DND-41 (cell line): ENCODE measurements at regions not wholly inside any gene's neighbourhood (a gene's known extent, or its start where the extent isn't known, plus 50 kb on each side); places are given as distances from the start of the nearest gene placed in this dataset.

Experiments
- ATAC-seq: fragments of 200-7000 bp; cut with Tn5 transposase; 3 replicates; pipeline ENCODE4 v1.9.1; 2021; ENCODE audit warnings: low read depth; ENCODE audit not compliant: insufficient read depth
- DNase-seq: peaks from one replicate; pipeline ENCODE4 v3.0.0-alpha.2; 2020
- H2AFZ ChIP-seq: 2 replicates; pipeline ENCODE4 v1.6.0; 2012; ENCODE audit warnings: low read depth, low read length
- H3K27ac ChIP-seq: 2 replicates; pipeline ENCODE4 v1.5.1; 2012; ENCODE audit warnings: low read length, inconsistent platforms
- H3K27me3 ChIP-seq: fragments of 200-600 bp; sonication (generic); 2 replicates; pipeline ENCODE4 v1.6.0; 2012; ENCODE audit warnings: low read length, mild to moderate bottlenecking, inconsistent platforms; ENCODE audit not compliant: insufficient read depth, poor library complexity
- H3K36me3 ChIP-seq: 2 replicates; pipeline ENCODE4 v1.5.1; 2012; ENCODE audit warnings: low read length, inconsistent platforms; ENCODE audit not compliant: insufficient read depth
- H3K4me1 ChIP-seq: 2 replicates; pipeline ENCODE4 v1.5.1; 2012; ENCODE audit warnings: mild to moderate bottlenecking, low read length; ENCODE audit not compliant: insufficient read depth
- H3K4me2 ChIP-seq: 2 replicates; pipeline ENCODE4 v1.6.0; 2012; ENCODE audit warnings: mild to moderate bottlenecking, moderate library complexity, low read length, inconsistent platforms; ENCODE audit not compliant: insufficient read depth
- H3K4me3 ChIP-seq, 2 experiments: fragments of 200-600 bp in 1 of 2; shearing (Covaris generic) in 1 of 2; 2 replicates each; pipeline ENCODE4 v1.5.1; 2012 to 2016; ENCODE audit warnings: inconsistent platforms in 2 of 2, low read length in 2 of 2, mild to moderate bottlenecking in 2 of 2, low read depth in 1 of 2, moderate library complexity in 1 of 2
- H3K79me2 ChIP-seq: 2 replicates; pipeline ENCODE4 v1.6.0; 2012; ENCODE audit warnings: low read length, inconsistent platforms; ENCODE audit not compliant: insufficient read depth
- H3K9ac ChIP-seq: 2 replicates; pipeline ENCODE4 v1.6.0; 2012; ENCODE audit warnings: low read depth, mild to moderate bottlenecking, inconsistent platforms, low read length, moderate library complexity
- H3K9me3 ChIP-seq: 2 replicates; pipeline ENCODE4 v1.5.1; 2012; ENCODE audit warnings: low read length, moderate library complexity, mild to moderate bottlenecking, inconsistent platforms; ENCODE audit not compliant: insufficient read depth, severe bottlenecking
- H4K20me1 ChIP-seq: 2 replicates; pipeline ENCODE4 v1.6.0; 2012; ENCODE audit warnings: low read length; ENCODE audit not compliant: insufficient read depth
- CTCF ChIP-seq: IDR thresholded peaks from 2 replicates; pipeline ENCODE4 v1.5.1; 2012; ENCODE audit warnings: borderline replicate concordance, low read length, moderate library complexity, mild to moderate bottlenecking; ENCODE audit not compliant: poor library complexity, severe bottlenecking; ENCODE audit errors: extremely low read depth
- EZH2 ChIP-seq: IDR thresholded peaks from 3 replicates; pipeline ENCODE4 v1.6.1; 2012; ENCODE audit warnings: borderline replicate concordance, low read depth, mild to moderate bottlenecking, moderate library complexity, low read length, inconsistent platforms; ENCODE audit not compliant: severe bottlenecking

GRCh38 chr13:86840250-86841191 is 830.6 kb upstream of the SLITRK5 start:
- H2AFZ ChIP-seq = no peak overlapping the region
- ATAC-seq (no peak), DNase-seq (no peak)
- no peak overlapping the region for H3K4me3 ChIP-seq
- H3K9ac ChIP-seq = no peak overlapping the region
- H3K27me3 ChIP-seq = no peaks in the 10 kb centered on the region
- no peaks in the 10 kb centered on the region for H4K20me1 ChIP-seq
- TF ChIP-seq CTCF (no peak), EZH2 (no peak)
- H3K9me3 ChIP-seq = peaks cover 9% of the 10 kb centered on the region
- no peaks in the 10 kb centered on the region for H3K4me1 ChIP-seq
- H3K4me2 ChIP-seq = no peak overlapping the region
- no peaks in the 10 kb centered on the region for H3K79me2 ChIP-seq
- H3K36me3 ChIP-seq = no peaks in the 10 kb centered on the region
- H3K27ac ChIP-seq = no peak overlapping the region

- Histone ChIP-seq H4K20me1 (no peaks in the 10 kb centered on the region), H3K36me3 (no peaks in the 10 kb centered on the region), H3K27me3 (no peaks in the 10 kb centered on the region), H2AFZ (no peak overlapping the region), H3K4me2 (no peak overlapping the region), H3K27ac (no peak overlapping the region), H3K9ac (no peak overlapping the region), H3K4me1 (no peaks in the 10 kb centered on the region), H3K4me3 (no peak overlapping the region), H3K79me2 (no peaks in the 10 kb centered on the region), H3K9me3 (peaks cover 4% of the 10 kb centered on the region)
- DNase-seq (no peak), ATAC-seq (no peak)
- TF ChIP-seq EZH2 (no peak), CTCF (no peak)
Measured at GRCh38 chr13:86841264-86841663, 829.9 kb upstream of the SLITRK5 start.

GRCh38 chr13:86846501-86846900 is 824.7 kb upstream of the SLITRK5 start:
- H3K9ac ChIP-seq = no peak overlapping the region
- DNase-seq (no peak), ATAC-seq (no peak)
- H3K4me3 ChIP-seq = no peak overlapping the region
- H3K27ac ChIP-seq = no peak overlapping the region
- H2AFZ ChIP-seq = no peak overlapping the region
- no peaks in the 10 kb centered on the region for H3K4me1 ChIP-seq
- no peaks in the 10 kb centered on the region for H3K79me2 ChIP-seq
- peaks cover 7% of the 10 kb centered on the region for H3K9me3 ChIP-seq
- TF ChIP-seq CTCF (no peak), EZH2 (no peak)
- no peaks in the 10 kb centered on the region for H3K36me3 ChIP-seq
- no peaks in the 10 kb centered on the region for H3K27me3 ChIP-seq
- no peak overlapping the region for H3K4me2 ChIP-seq
- no peaks in the 10 kb centered on the region for H4K20me1 ChIP-seq
